Natural killer cell treated with Interleukin-12 subunit alpha and Interleukin-12 subunit beta and Interleukin-15 and Interleukin-18, amount 100 ng/mL, for 72 hours (primary cell): ENCODE measurements at regions not wholly inside any gene's neighbourhood (a gene's known extent, or its start where the extent isn't known, plus 50 kb on each side); places are given as distances from the start of the nearest gene placed in this dataset.

ENCODE experiments used
- ATAC-seq, 2 donors: fragments of 150-1000 bp; cut with Tn5 transposase in 1 of 2; sonication (Bioruptor Pico), chemical (Tn5 transposase) in 1 of 2; 2 replicates each; pipeline ENCODE4 v1.10.0; 2021
- DNase-seq: peaks from one replicate; pipeline ENCODE4 v3.0.0; 2022; ENCODE audit warnings: low spot score
- H3K27ac Mint-ChIP-seq, 2 donors: 1 replicate in 1 of 2; 2 replicates in 1 of 2; pipeline ENCODE4 v1.8.0; 2022; ENCODE audit warnings: mixed read lengths in 2 of 2, mild to moderate bottlenecking in 1 of 2, moderate library complexity in 1 of 2
- H3K27me3 Mint-ChIP-seq, 2 donors: 1 replicate in 1 of 2; 2 replicates in 1 of 2; pipeline ENCODE4 v1.8.0; 2022; ENCODE audit warnings: mixed read lengths in 2 of 2
- H3K36me3 Mint-ChIP-seq: one replicate; pipeline ENCODE4 v1.8.0; 2022; ENCODE audit warnings: mixed read lengths
- H3K4me1 Mint-ChIP-seq, 2 donors: 1 replicate in 1 of 2; 2 replicates in 1 of 2; pipeline ENCODE4 v1.8.0; 2022; ENCODE audit warnings: low read depth in 2 of 2, mixed read lengths in 2 of 2, mild to moderate bottlenecking in 1 of 2
- H3K4me3 Mint-ChIP-seq: one replicate; pipeline ENCODE4 v1.8.0; 2022; ENCODE audit warnings: mixed read lengths
- H3K9me3 Mint-ChIP-seq: 2 replicates; pipeline ENCODE4 v1.8.0; 2022; ENCODE audit warnings: mixed read lengths

- DNase-seq (no peak), ATAC-seq (no peak)
- H3K27ac Mint-ChIP-seq = no peak overlapping the region
- no peaks in the 10 kb centered on the region for H3K4me1 Mint-ChIP-seq
- no peaks in the 10 kb centered on the region for H3K9me3 Mint-ChIP-seq
- H3K36me3 Mint-ChIP-seq = no peaks in the 10 kb centered on the region
- no peak overlapping the region for H3K4me3 Mint-ChIP-seq
- H3K27me3 Mint-ChIP-seq = peaks cover 0 to 3% of the 10 kb centered on the region in 2 donors
Observed at GRCh38 chr9:108554831-108555230, 301.0 kb downstream of the ACTL7B start.

- H3K36me3 Mint-ChIP-seq = no peaks in the 10 kb centered on the region
- H3K4me3 Mint-ChIP-seq = no peak overlapping the region
- no peaks in the 10 kb centered on the region for H3K4me1 Mint-ChIP-seq
- H3K27me3 Mint-ChIP-seq = no peaks in the 10 kb centered on the region
- DNase-seq (no peak), ATAC-seq (no peak)
- H3K27ac Mint-ChIP-seq = no peak overlapping the region
- no peaks in the 10 kb centered on the region for H3K9me3 Mint-ChIP-seq
Observed at GRCh38 chr9:108553111-108553635, 302.6 kb downstream of the ACTL7B start.

- H3K9me3 Mint-ChIP-seq = no peaks in the 10 kb centered on the region
- no peaks in the 10 kb centered on the region for H3K27me3 Mint-ChIP-seq
- no peak overlapping the region for H3K27ac Mint-ChIP-seq
- DNase-seq = no peak
- H3K36me3 Mint-ChIP-seq = no peaks in the 10 kb centered on the region
- no peaks in the 10 kb centered on the region for H3K4me1 Mint-ChIP-seq
- H3K4me3 Mint-ChIP-seq = no peak overlapping the region
- no peak for ATAC-seq
Observed at GRCh38 chr9:108552459-108553040, 303.2 kb downstream of the ACTL7B start.

GRCh38 chr9:108551030-108551841 is 304.6 kb downstream of the ACTL7B start:
- Mint-ChIP-seq H3K36me3 (no peaks in the 10 kb centered on the region), H3K9me3 (no peaks in the 10 kb centered on the region), H3K4me1 (no peaks in the 10 kb centered on the region), H3K27me3 (no peaks in the 10 kb centered on the region), H3K4me3 (no peak overlapping the region), H3K27ac (no peak overlapping the region)
- DNase-seq (no peak), ATAC-seq (no peak)

- no peak overlapping the region for H3K4me3 Mint-ChIP-seq
- ATAC-seq (no peak), DNase-seq (no peak)
- H3K36me3 Mint-ChIP-seq = no peaks in the 10 kb centered on the region
- no peaks in the 10 kb centered on the region for H3K9me3 Mint-ChIP-seq
- H3K4me1 Mint-ChIP-seq = no peaks in the 10 kb centered on the region
- no peak overlapping the region for H3K27ac Mint-ChIP-seq
- no peaks in the 10 kb centered on the region for H3K27me3 Mint-ChIP-seq
Observed at GRCh38 chr9:108550106-108550505, 305.7 kb downstream of the ACTL7B start.

- no peak for DNase-seq
- no peaks in the 10 kb centered on the region for H3K36me3 Mint-ChIP-seq
- no peaks in the 10 kb centered on the region for H3K9me3 Mint-ChIP-seq
- H3K27me3 Mint-ChIP-seq = no peaks in the 10 kb centered on the region
- no peak for ATAC-seq
- H3K4me1 Mint-ChIP-seq = no peaks in the 10 kb centered on the region
- no peak overlapping the region for H3K4me3 Mint-ChIP-seq
- no peak overlapping the region for H3K27ac Mint-ChIP-seq
Observed at GRCh38 chr9:108549184-108549583, 306.6 kb downstream of the ACTL7B start.

GRCh38 chr9:108547411-108548135 is 308.2 kb downstream of the ACTL7B start:
- Mint-ChIP-seq H3K36me3 (no peaks in the 10 kb centered on the region), H3K4me1 (no peaks in the 10 kb centered on the region), H3K27ac (no peak overlapping the region), H3K9me3 (no peaks in the 10 kb centered on the region), H3K4me3 (no peak overlapping the region), H3K27me3 (no peaks in the 10 kb centered on the region)
- ATAC-seq (no peak), DNase-seq (no peak)

- no peak for DNase-seq
- Mint-ChIP-seq H3K4me1 (no peaks in the 10 kb centered on the region), H3K27ac (no peak overlapping the region), H3K4me3 (no peak overlapping the region), H3K27me3 (no peaks in the 10 kb centered on the region), H3K36me3 (no peaks in the 10 kb centered on the region), H3K9me3 (no peaks in the 10 kb centered on the region)
- ATAC-seq = no peak
Observed at GRCh38 chr9:108546215-108546614, 309.6 kb downstream of the ACTL7B start.

GRCh38 chr9:108545436-108545835 is 310.4 kb downstream of the ACTL7B start:
- DNase-seq = no peak
- Mint-ChIP-seq H3K9me3 (no peaks in the 10 kb centered on the region), H3K27me3 (no peaks in the 10 kb centered on the region), H3K4me3 (no peak overlapping the region), H3K27ac (no peak overlapping the region), H3K36me3 (no peaks in the 10 kb centered on the region), H3K4me1 (no peaks in the 10 kb centered on the region)
- no peak for ATAC-seq

- no peaks in the 10 kb centered on the region for H3K4me1 Mint-ChIP-seq
- no peak overlapping the region for H3K27ac Mint-ChIP-seq
- no peak for DNase-seq
- no peak overlapping the region for H3K4me3 Mint-ChIP-seq
- no peaks in the 10 kb centered on the region for H3K36me3 Mint-ChIP-seq
- ATAC-seq = no peak
- H3K9me3 Mint-ChIP-seq = no peaks in the 10 kb centered on the region
- H3K27me3 Mint-ChIP-seq = no peaks in the 10 kb centered on the region
Observed at GRCh38 chr9:108544866-108545265, 310.9 kb downstream of the ACTL7B start.

GRCh38 chr9:108543251-108543778 is 312.5 kb downstream of the ACTL7B start:
- no peak for ATAC-seq

GRCh38 chr9:108537756-108538155 is 318.0 kb downstream of the ACTL7B start:
- DNase-seq (no peak), ATAC-seq (no peak)
- H3K27ac Mint-ChIP-seq = no peak overlapping the region
- H3K9me3 Mint-ChIP-seq = peaks cover 10% of the 10 kb centered on the region
- H3K4me3 Mint-ChIP-seq = no peak overlapping the region
- no peaks in the 10 kb centered on the region for H3K36me3 Mint-ChIP-seq
- peaks cover 0 to 6% of the 10 kb centered on the region in 2 donors for H3K27me3 Mint-ChIP-seq
- H3K4me1 Mint-ChIP-seq = no peaks in the 10 kb centered on the region

More at GRCh38 chr9:108543251-108543778, 312.5 kb downstream of the ACTL7B start:
- H3K27me3 Mint-ChIP-seq = no peaks in the 10 kb centered on the region
- no peaks in the 10 kb centered on the region for H3K36me3 Mint-ChIP-seq
- no peak overlapping the region for H3K4me3 Mint-ChIP-seq
- no peak overlapping the region for H3K27ac Mint-ChIP-seq
- no peaks in the 10 kb centered on the region for H3K9me3 Mint-ChIP-seq
- H3K4me1 Mint-ChIP-seq = no peaks in the 10 kb centered on the region
- DNase-seq = no peak

GRCh38 chr9:108536836-108537601 is 318.8 kb downstream of the ACTL7B start:
- no peaks in the 10 kb centered on the region for H3K4me1 Mint-ChIP-seq
- no peak overlapping the region for H3K27ac Mint-ChIP-seq

More at GRCh38 chr9:108536836-108537601, 318.8 kb downstream of the ACTL7B start:
- DNase-seq = no peak
- H3K9me3 Mint-ChIP-seq = peaks cover 10% of the 10 kb centered on the region
- no peak overlapping the region for H3K4me3 Mint-ChIP-seq
- no peak for ATAC-seq
- H3K36me3 Mint-ChIP-seq = no peaks in the 10 kb centered on the region
- peaks cover 0 to 6% of the 10 kb centered on the region in 2 donors for H3K27me3 Mint-ChIP-seq
